IPS DF 6.9 (cell line): ENCODE measurements at regions not wholly inside any gene's neighbourhood (a gene's known extent, or its start where the extent isn't known, plus 50 kb on each side); places are given as distances from the start of the nearest gene placed in this dataset.

Source experiments
- DNase-seq: peaks from one replicate; pipeline ENCODE4 v3.0.0-alpha.2; 2013; ENCODE audit warnings: low read depth, low spot score
- H3K27ac ChIP-seq: one replicate; pipeline ENCODE4 v1.5.1; 2013; ENCODE audit warnings: low read length, control low read depth
- H3K27me3 ChIP-seq: 2 replicates; pipeline ENCODE4 v1.6.1; 2013; ENCODE audit warnings: mild to moderate bottlenecking, low read length; ENCODE audit not compliant: control insufficient read depth, insufficient read depth
- H3K36me3 ChIP-seq: 2 replicates; pipeline ENCODE4 v1.6.1; 2013; ENCODE audit warnings: low read length; ENCODE audit not compliant: control insufficient read depth, insufficient read depth
- H3K4me1 ChIP-seq: 2 replicates; pipeline ENCODE4 v1.6.1; 2013; ENCODE audit warnings: low read length; ENCODE audit not compliant: control insufficient read depth, insufficient read depth
- H3K4me3 ChIP-seq: 2 replicates; pipeline ENCODE4 v1.5.1; 2013; ENCODE audit warnings: mild to moderate bottlenecking, low read length
- H3K9me3 ChIP-seq: 2 replicates; pipeline ENCODE4 v1.6.1; 2013; ENCODE audit warnings: low read length, inconsistent platforms; ENCODE audit not compliant: control insufficient read depth, insufficient read depth
- WGBS: extraction: QIAGEN DNeasy Blood & Tissue Kit; methylation state at CpG from one replicate; pipeline ENCODE4 v1.1.7; 2013; ENCODE audit warnings: mixed read lengths, missing lambda C conversion rate; ENCODE audit not compliant: insufficient read length, insufficient coverage; 5-methylcytosine and 5-hydroxymethylcytosine counted together

- no CpG with 5 or more reads among the region's 5 CpGs for WGBS
- Histone ChIP-seq H3K36me3 (no peaks in the 10 kb centered on the region), H3K4me1 (no peaks in the 10 kb centered on the region), H3K9me3 (no peaks in the 10 kb centered on the region), H3K27ac (no peak overlapping the region), H3K27me3 (no peaks in the 10 kb centered on the region), H3K4me3 (no peak overlapping the region)
- no peak for DNase-seq
Observed at GRCh38 chr11:122280870-122281269, 164.9 kb upstream of the BLID start.

- DNase-seq, result no peak
- Histone ChIP-seq H3K4me3 (no peak overlapping the region), H3K27me3 (no peaks in the 10 kb centered on the region)
Observed at GRCh38 chr11:122279194-122279593, 163.2 kb upstream of the BLID start.

DNA sequence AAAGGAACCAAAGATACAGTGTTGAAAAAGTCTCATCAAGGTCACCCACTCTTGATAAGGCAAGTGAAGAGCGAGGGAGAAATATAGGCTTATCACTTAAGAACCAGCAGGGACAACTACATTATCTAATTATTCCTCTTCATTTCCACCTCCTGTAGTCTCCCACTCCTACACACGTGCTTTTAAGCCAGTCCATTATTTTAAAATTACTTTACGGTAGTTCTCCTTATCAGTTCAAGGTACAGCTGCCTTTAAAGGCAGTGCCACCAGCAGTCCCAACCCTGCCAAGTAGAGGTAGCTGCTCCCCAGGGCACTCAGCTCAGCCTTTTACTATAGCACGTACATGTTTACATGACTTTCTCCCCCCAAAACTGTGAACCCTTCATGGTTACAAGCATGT, 161.5 kb upstream of the BLID start:
- Histone ChIP-seq H3K9me3 (no peaks in the 10 kb centered on the region), H3K27ac (no peak overlapping the region), H3K36me3 (no peaks in the 10 kb centered on the region), H3K4me1 (no peaks in the 10 kb centered on the region), H3K4me3 (no peak overlapping the region), H3K27me3 (no peaks in the 10 kb centered on the region)
- DNase-seq, result no peak
- WGBS, result 100% methylated on average over 1 of the region's 4 CpGs

More at GRCh38 chr11:122279194-122279593, 163.2 kb upstream of the BLID start:
- Histone ChIP-seq H3K27ac (no peak overlapping the region), H3K4me1 (no peaks in the 10 kb centered on the region), H3K9me3 (no peaks in the 10 kb centered on the region), H3K36me3 (no peaks in the 10 kb centered on the region)

GRCh38 chr11:122276221-122276620, 160.2 kb upstream of the BLID start:
- no peak overlapping the region for H3K27ac ChIP-seq
- WGBS, result no CpG with 5 or more reads among the region's 1 CpG
- H3K4me3 ChIP-seq, result no peak overlapping the region
- no peaks in the 10 kb centered on the region for H3K4me1 ChIP-seq
- H3K36me3 ChIP-seq, result no peaks in the 10 kb centered on the region
- no peak for DNase-seq
- H3K9me3 ChIP-seq, result no peaks in the 10 kb centered on the region
- H3K27me3 ChIP-seq, result no peaks in the 10 kb centered on the region

DNA sequence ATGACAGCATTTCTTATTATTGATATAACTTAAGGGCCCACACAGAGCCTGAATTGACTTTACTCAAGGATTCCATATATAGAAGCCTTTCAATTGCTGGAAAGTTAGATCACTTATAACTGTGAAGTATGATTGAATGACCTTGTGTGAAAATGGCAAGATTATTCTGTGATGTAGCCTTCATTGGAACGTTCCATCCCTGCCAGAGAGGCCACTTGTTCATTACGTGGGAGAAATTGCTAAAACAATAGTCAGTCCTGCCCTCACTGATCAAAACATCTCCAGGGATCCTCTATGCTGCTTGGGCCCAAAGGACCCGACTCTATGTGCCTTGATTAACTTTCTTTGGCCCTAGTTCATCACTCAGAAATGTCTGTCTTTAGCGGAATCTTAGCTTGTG, 159.5 kb upstream of the BLID start:
- Histone ChIP-seq H3K4me3 (no peak overlapping the region), H3K9me3 (no peaks in the 10 kb centered on the region), H3K36me3 (no peaks in the 10 kb centered on the region), H3K27ac (no peak overlapping the region), H3K27me3 (no peaks in the 10 kb centered on the region), H3K4me1 (no peaks in the 10 kb centered on the region)
- DNase-seq, result no peak
- no CpG with 5 or more reads among the region's 4 CpGs for WGBS

DNA sequence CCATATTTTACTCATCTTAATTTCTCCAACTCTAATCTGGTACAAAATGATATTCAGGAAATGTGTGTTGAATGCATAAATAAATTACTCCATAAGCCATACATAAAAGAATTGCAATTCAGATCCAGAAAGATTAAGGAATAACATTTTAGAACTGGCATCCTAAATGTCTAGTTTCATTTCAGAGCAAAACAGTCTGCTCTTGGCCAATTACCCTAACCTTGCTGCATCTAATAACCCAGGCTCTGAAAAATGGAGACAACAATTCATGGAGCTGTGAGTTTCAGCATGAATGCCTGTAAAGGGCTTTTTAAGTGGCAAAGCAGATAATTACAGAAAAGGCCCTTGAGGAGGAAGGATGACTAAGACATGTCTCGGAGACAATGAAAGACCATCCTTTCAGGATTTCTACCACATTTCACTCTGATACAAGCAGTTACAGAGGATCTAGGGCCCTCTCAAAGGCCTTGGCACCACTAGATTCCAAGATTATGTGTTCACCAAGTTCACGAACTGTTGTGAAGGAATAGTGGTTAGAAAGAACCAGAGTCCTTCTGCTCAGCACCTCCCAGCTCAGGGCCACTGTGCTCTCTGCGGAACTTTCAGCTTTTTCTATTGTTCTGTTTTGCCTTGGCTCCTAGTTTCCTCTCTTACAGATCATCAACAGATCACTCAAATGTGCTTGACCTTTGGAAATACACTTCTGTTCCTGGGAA, 157.6 kb upstream of the BLID start:
- WGBS, result no CpG with 5 or more reads among the region's 3 CpGs
- H3K4me1 ChIP-seq, result no peaks in the 10 kb centered on the region
- H3K27ac ChIP-seq, result no peak overlapping the region
- no peaks in the 10 kb centered on the region for H3K27me3 ChIP-seq
- no peak for DNase-seq
- H3K36me3 ChIP-seq, result no peaks in the 10 kb centered on the region
- no peaks in the 10 kb centered on the region for H3K9me3 ChIP-seq
- H3K4me3 ChIP-seq, result no peak overlapping the region

- no CpG with 5 or more reads among the region's 4 CpGs for WGBS
- Histone ChIP-seq H3K4me1 (no peaks in the 10 kb centered on the region), H3K36me3 (no peaks in the 10 kb centered on the region), H3K9me3 (no peaks in the 10 kb centered on the region), H3K27ac (no peak overlapping the region), H3K27me3 (no peaks in the 10 kb centered on the region), H3K4me3 (no peak overlapping the region)
- DNase-seq, result no peak
Observed at GRCh38 chr11:122271745-122272144, 155.7 kb upstream of the BLID start.

DNA sequence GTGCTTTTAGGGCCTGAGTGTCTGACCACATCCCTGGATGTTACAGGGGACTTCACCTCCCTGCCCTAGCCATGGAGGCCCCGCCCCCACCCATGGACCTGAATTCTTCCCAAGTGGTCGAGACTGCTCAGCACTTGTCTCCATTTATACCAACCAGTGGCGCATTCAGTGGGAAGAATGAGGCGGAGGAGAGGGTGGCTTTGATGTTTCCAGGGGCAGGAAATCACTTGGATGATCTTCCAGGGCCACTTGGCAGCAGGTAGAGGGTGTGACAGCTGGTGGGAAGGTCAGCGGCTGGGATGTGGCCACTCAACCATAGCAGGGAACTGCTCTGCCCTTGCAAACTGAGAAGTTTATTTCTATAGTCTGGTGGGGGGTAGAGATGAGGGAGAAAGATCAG, 155.1 kb upstream of the BLID start:
- H3K27ac ChIP-seq, result no peak overlapping the region
- no peak overlapping the region for H3K4me3 ChIP-seq
- no peaks in the 10 kb centered on the region for H3K27me3 ChIP-seq
- no peak for DNase-seq
- no CpG with 5 or more reads among the region's 5 CpGs for WGBS
- H3K9me3 ChIP-seq, result no peaks in the 10 kb centered on the region
- no peaks in the 10 kb centered on the region for H3K36me3 ChIP-seq
- no peaks in the 10 kb centered on the region for H3K4me1 ChIP-seq

DNA sequence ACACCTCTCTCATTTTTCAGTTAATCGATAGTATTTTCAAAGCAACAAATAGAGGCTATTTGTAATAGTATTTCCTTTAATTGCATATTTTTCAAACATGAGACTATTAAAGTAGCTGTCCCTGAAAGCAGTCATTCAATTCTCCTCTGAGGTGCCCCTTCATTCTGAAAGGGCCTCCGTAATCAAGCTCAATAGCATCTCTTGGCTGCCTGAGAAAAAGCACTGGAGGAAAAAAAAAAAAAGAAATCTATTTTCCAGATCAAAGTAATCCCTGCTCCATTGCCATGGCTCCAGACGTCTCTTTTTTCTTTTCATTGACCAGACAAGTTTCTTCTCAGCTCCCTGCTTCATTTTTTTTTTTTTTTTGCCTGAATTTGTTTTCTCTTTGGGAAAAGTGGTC, 154.5 kb upstream of the BLID start:
- no peaks in the 10 kb centered on the region for H3K27me3 ChIP-seq
- no peak overlapping the region for H3K4me3 ChIP-seq
- no CpG with 5 or more reads among the region's 3 CpGs for WGBS
- no peaks in the 10 kb centered on the region for H3K36me3 ChIP-seq
- no peaks in the 10 kb centered on the region for H3K9me3 ChIP-seq
- no peaks in the 10 kb centered on the region for H3K4me1 ChIP-seq
- no peak overlapping the region for H3K27ac ChIP-seq
- DNase-seq, result no peak

DNA sequence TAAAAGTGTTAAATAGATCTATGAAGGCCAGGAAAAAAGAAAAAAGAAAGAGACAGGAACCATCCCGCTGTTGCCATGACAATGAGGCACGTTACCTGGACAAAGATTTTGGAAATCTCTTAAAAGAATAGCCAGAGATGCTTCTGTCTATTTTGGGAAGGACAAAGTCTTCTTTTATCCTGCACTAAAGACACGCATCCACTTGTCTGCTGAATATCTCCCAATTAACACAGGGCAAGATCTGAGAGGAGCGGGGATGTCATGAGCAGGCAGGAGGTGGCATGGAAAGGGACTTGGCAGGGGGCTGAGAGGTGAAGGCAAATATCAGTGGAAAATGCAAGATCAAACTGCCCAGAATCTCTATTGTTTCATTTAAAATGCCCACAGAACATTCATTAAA, 153.8 kb upstream of the BLID start:
- Histone ChIP-seq H3K36me3 (no peaks in the 10 kb centered on the region), H3K9me3 (no peaks in the 10 kb centered on the region), H3K4me1 (no peaks in the 10 kb centered on the region), H3K27ac (no peak overlapping the region), H3K4me3 (no peak overlapping the region), H3K27me3 (no peaks in the 10 kb centered on the region)
- WGBS, result no CpG with 5 or more reads among the region's 4 CpGs
- no peak for DNase-seq

DNA sequence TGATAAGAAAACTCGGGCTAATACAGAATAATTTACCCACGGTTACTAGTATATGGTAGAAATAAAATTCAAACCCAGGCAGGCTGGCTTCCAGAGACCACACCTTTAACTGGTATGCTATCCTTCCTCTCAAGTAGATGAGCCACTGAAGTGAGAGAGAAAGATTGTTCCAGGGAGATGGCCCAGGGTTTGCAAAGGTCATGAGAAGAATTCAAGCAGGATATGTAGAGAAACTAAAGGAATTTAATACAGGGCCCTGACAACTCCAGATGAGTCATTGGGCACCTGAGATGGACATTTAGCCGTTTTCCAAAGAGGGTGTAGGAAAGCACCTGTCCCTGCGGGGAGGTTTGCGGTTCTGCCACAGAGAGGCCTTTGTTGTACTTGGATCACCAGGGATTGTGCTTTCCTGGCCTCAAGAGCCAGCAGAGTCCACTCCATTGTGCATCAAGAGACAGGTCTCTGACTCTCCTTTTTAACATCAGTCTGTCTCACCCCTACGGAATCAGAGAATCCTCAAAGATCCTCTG, 152.7 kb upstream of the BLID start:
- WGBS, result no CpG with 5 or more reads among the region's 6 CpGs
- no peak for DNase-seq
- Histone ChIP-seq H3K27ac (no peak overlapping the region), H3K27me3 (no peaks in the 10 kb centered on the region), H3K4me1 (no peaks in the 10 kb centered on the region), H3K36me3 (no peaks in the 10 kb centered on the region), H3K9me3 (no peaks in the 10 kb centered on the region), H3K4me3 (no peak overlapping the region)
